ENCODE measurements at regions not wholly inside any gene's neighbourhood (a gene's known extent, or its start where the extent isn't known, plus 50 kb on each side); places are given as distances from the start of the nearest gene placed in this dataset.

GRCh38 chr10:31725436-31725835, 203.2 kb downstream of the ARHGAP12 start:
- ATAC-seq, result no peak
- H3K9me3 ChIP-seq, result no peaks in the 10 kb centered on the region
- no peaks in the 10 kb centered on the region for H3K4me1 ChIP-seq (ENCODE audit: low read depth)

GRCh38 chr10:31724296-31724695, 204.3 kb downstream of the ARHGAP12 start:
- intact Hi-C loops (cut with DNase I, micrococcal nuclease), result no loop called here
- ATAC-seq, result no peak
- Histone ChIP-seq H3K9me3 (no peaks in the 10 kb centered on the region), H3K36me3 (ENCODE audit: low read depth) (no peaks in the 10 kb centered on the region), H3K4me1 (ENCODE audit: low read depth) (no peaks in the 10 kb centered on the region), H3K4me3 (no peak overlapping the region)
- TF ChIP-seq CTCF (IDR thresholded peaks at IDR 0.05), result no peak
- DNase-seq, result no peak

More at GRCh38 chr10:31725436-31725835, 203.2 kb downstream of the ARHGAP12 start:
- no peak for TF ChIP-seq CTCF (IDR thresholded peaks at IDR 0.05)
- DNase-seq, result no peak
- Histone ChIP-seq H3K4me3 (no peak overlapping the region), H3K36me3 (ENCODE audit: low read depth) (no peaks in the 10 kb centered on the region)
- intact Hi-C loops (cut with DNase I, micrococcal nuclease), result no loop called here

GRCh38 chr10:31723106-31723750, 205.4 kb downstream of the ARHGAP12 start:
- Histone ChIP-seq H3K4me1 (ENCODE audit: low read depth) (no peaks in the 10 kb centered on the region), H3K9me3 (no peaks in the 10 kb centered on the region), H3K36me3 (ENCODE audit: low read depth) (no peaks in the 10 kb centered on the region), H3K4me3 (no peak overlapping the region)
- no peak for DNase-seq
- intact Hi-C loops (cut with DNase I, micrococcal nuclease), result no loop called here
- no peak for ATAC-seq
- TF ChIP-seq CTCF (IDR thresholded peaks at IDR 0.05), result no peak

GRCh38 chr10:31721096-31721495, 207.5 kb downstream of the ARHGAP12 start:
- H3K9me3 ChIP-seq, result no peaks in the 10 kb centered on the region
- no peak for TF ChIP-seq CTCF (IDR thresholded peaks at IDR 0.05)
- no peak for ATAC-seq
- no peak for DNase-seq
- no peaks in the 10 kb centered on the region for H3K4me1 ChIP-seq (ENCODE audit: low read depth)
- intact Hi-C loops (cut with DNase I, micrococcal nuclease), result no loop called here
- no peaks in the 10 kb centered on the region for H3K36me3 ChIP-seq (ENCODE audit: low read depth)
- no peak overlapping the region for H3K4me3 ChIP-seq

- H3K9me3 ChIP-seq, result no peaks in the 10 kb centered on the region
- ATAC-seq (no peak), DNase-seq (no peak)
- H3K4me1 ChIP-seq (ENCODE audit: low read depth), result no peaks in the 10 kb centered on the region
- no peak for TF ChIP-seq CTCF (IDR thresholded peaks at IDR 0.05)
- no peak overlapping the region for H3K4me3 ChIP-seq
- intact Hi-C loops (cut with DNase I, micrococcal nuclease), result no loop called here
- no peaks in the 10 kb centered on the region for H3K36me3 ChIP-seq (ENCODE audit: low read depth)
Observed at GRCh38 chr10:31720546-31720945, 208.1 kb downstream of the ARHGAP12 start.

- ATAC-seq (no peak), DNase-seq (no peak)
- Histone ChIP-seq H3K9me3 (peaks cover 6% of the 10 kb centered on the region), H3K4me1 (ENCODE audit: low read depth) (peaks cover 3% of the 10 kb centered on the region), H3K4me3 (no peak overlapping the region), H3K36me3 (ENCODE audit: low read depth) (no peaks in the 10 kb centered on the region)
- TF ChIP-seq CTCF (IDR thresholded peaks at IDR 0.05), result no peak
- intact Hi-C loops (cut with DNase I, micrococcal nuclease), result no loop called here
Observed at GRCh38 chr10:31709476-31709875, 219.2 kb downstream of the ARHGAP12 start.

Measured in mucosa of descending colon (tissue), 3 donors.